H1 (cell line): ENCODE measurements at regions not wholly inside any gene's neighbourhood (a gene's known extent, or its start where the extent isn't known, plus 50 kb on each side); places are given as distances from the start of the nearest gene placed in this dataset.

ENCODE experiments used
- CBX8 ChIP-seq: fragments of 300-800, 300-1000 bp; sonication (generic); IDR thresholded peaks from 2 replicates; pipeline ENCODE4 v1.7.1; 2016; ENCODE audit warnings: low read depth, low read length, borderline replicate concordance
- HDAC2 ChIP-seq, 2 experiments: fragments of 300-600 bp in 1 of 2; sonication (generic) in 1 of 2; IDR thresholded peaks; 2 replicates each; pipeline ENCODE4 v1.6.1; 2011 to 2012; ENCODE audit warnings: low read depth in 2 of 2, low read length in 2 of 2, mild to moderate bottlenecking in 2 of 2, moderate library complexity in 2 of 2, borderline replicate concordance in 1 of 2, inconsistent platforms in 1 of 2
- POLR2AphosphoS5 ChIP-seq: IDR thresholded peaks from 2 replicates; pipeline ENCODE4 v1.6.1; 2011; ENCODE audit warnings: low read depth, low read length
- TAF1 ChIP-seq: IDR thresholded peaks from 2 replicates; pipeline ENCODE4 v1.6.1; 2011; ENCODE audit warnings: mild to moderate bottlenecking, low read depth, low read length
- TEAD4 ChIP-seq: IDR thresholded peaks from 2 replicates; pipeline ENCODE4 v1.6.1; 2012; ENCODE audit warnings: low read depth, low read length, inconsistent platforms, mixed read lengths

- no peak for TF ChIP-seq TEAD4
- no peak for TF ChIP-seq CBX8
- TF ChIP-seq TAF1 = no peak
- no peak for TF ChIP-seq HDAC2 (IDR thresholded peaks at IDR 0.05; ENCODE audit: borderline replicate concordance in 1 of 2, low read depth in 2 of 2, low read length in 2 of 2)
- no peak for TF ChIP-seq POLR2AphosphoS5
Observed at GRCh38 chr9:11141357-11141756, 528.6 kb upstream of the PTPRD start (continued).
